Progenitor cell of endocrine pancreas (in vitro differentiated cells): ENCODE measurements at regions not wholly inside any gene's neighbourhood (a gene's known extent, or its start where the extent isn't known, plus 50 kb on each side); places are given as distances from the start of the nearest gene placed in this dataset.

Source experiments
- DNase-seq: peaks from one replicate; pipeline ENCODE4 v3.0.0; 2021; ENCODE audit warnings: low spot score; ENCODE audit not compliant: unreplicated experiment
- H3K27ac Mint-ChIP-seq: 2 replicates; pipeline ENCODE4 v1.8.0; 2021; ENCODE audit warnings: mild to moderate bottlenecking, moderate library complexity, mixed read lengths
- H3K27me3 Mint-ChIP-seq: 2 replicates; pipeline ENCODE4 v1.8.0; 2021; ENCODE audit warnings: mixed read lengths
- H3K36me3 Mint-ChIP-seq: 2 replicates; pipeline ENCODE4 v1.8.0; 2022; ENCODE audit warnings: mixed read lengths; ENCODE audit not compliant: insufficient read depth
- H3K4me1 Mint-ChIP-seq: 2 replicates; pipeline ENCODE4 v1.8.0; 2021; ENCODE audit warnings: low read depth, mixed read lengths
- H3K4me3 Mint-ChIP-seq: 2 replicates; pipeline ENCODE4 v1.8.0; 2021; ENCODE audit warnings: low read depth, mild to moderate bottlenecking, moderate library complexity, mixed read lengths
- H3K9me3 Mint-ChIP-seq: 2 replicates; pipeline ENCODE4 v1.8.0; 2021; ENCODE audit warnings: low read depth, mixed read lengths
- CTCF ChIP-seq: fragments of 200-600 bp; sonication (generic); IDR thresholded peaks from one replicate; pipeline ENCODE4 v1.5.0; 2021; ENCODE audit warnings: antibody characterized with exemption, mild to moderate bottlenecking; ENCODE audit not compliant: unreplicated experiment

- Mint-ChIP-seq H3K36me3 (no peaks in the 10 kb centered on the region), H3K4me1 (no peaks in the 10 kb centered on the region), H3K27me3 (peaks cover 17% of the 10 kb centered on the region), H3K27ac (no peak overlapping the region), H3K4me3 (no peak overlapping the region), H3K9me3 (no peaks in the 10 kb centered on the region)
- DNase-seq, result no peak
- TF ChIP-seq CTCF, result no peak
Measured at GRCh38 chr15:96790004-96790403, 459.5 kb downstream of the NR2F2 start.

- H3K4me1 Mint-ChIP-seq, result no peaks in the 10 kb centered on the region
- no peak overlapping the region for H3K27ac Mint-ChIP-seq
- H3K4me3 Mint-ChIP-seq, result no peak overlapping the region
Measured at GRCh38 chr15:96792216-96792615, 461.7 kb downstream of the NR2F2 start.

GRCh38 chr15:96796841-96797240 is 466.3 kb downstream of the NR2F2 start:
- Mint-ChIP-seq H3K27me3 (peaks cover 19% of the 10 kb centered on the region), H3K4me1 (no peaks in the 10 kb centered on the region), H3K9me3 (no peaks in the 10 kb centered on the region), H3K4me3 (no peak overlapping the region), H3K36me3 (no peaks in the 10 kb centered on the region), H3K27ac (no peak overlapping the region)
- DNase-seq, result no peak
- no peak for TF ChIP-seq CTCF

More at GRCh38 chr15:96792216-96792615, 461.7 kb downstream of the NR2F2 start:
- no peaks in the 10 kb centered on the region for H3K36me3 Mint-ChIP-seq
- TF ChIP-seq CTCF, result no peak
- no peaks in the 10 kb centered on the region for H3K9me3 Mint-ChIP-seq
- peaks cover 18% of the 10 kb centered on the region for H3K27me3 Mint-ChIP-seq
- DNase-seq, result no peak

GRCh38 chr15:96801576-96802150 is 471.2 kb downstream of the NR2F2 start:
- H3K27me3 Mint-ChIP-seq, result peaks cover 20% of the 10 kb centered on the region
- H3K4me1 Mint-ChIP-seq, result no peaks in the 10 kb centered on the region
- no peaks in the 10 kb centered on the region for H3K9me3 Mint-ChIP-seq

GRCh38 chr15:96802611-96803255 is 472.2 kb downstream of the NR2F2 start:
- Mint-ChIP-seq H3K4me1 (no peaks in the 10 kb centered on the region), H3K9me3 (peaks cover 3% of the 10 kb centered on the region), H3K4me3 (no peak overlapping the region), H3K27ac (no peak overlapping the region), H3K27me3 (peaks cover 20% of the 10 kb centered on the region), H3K36me3 (no peaks in the 10 kb centered on the region)
- no peak for TF ChIP-seq CTCF
- DNase-seq, result no peak

More at GRCh38 chr15:96801576-96802150, 471.2 kb downstream of the NR2F2 start:
- H3K36me3 Mint-ChIP-seq, result no peaks in the 10 kb centered on the region
- no peak for TF ChIP-seq CTCF
- no peak for DNase-seq
- H3K27ac Mint-ChIP-seq, result no peak overlapping the region
- no peak overlapping the region for H3K4me3 Mint-ChIP-seq
